WTC11 (cell line): ENCODE measurements at regions not wholly inside any gene's neighbourhood (a gene's known extent, or its start where the extent isn't known, plus 50 kb on each side); places are given as distances from the start of the nearest gene placed in this dataset.

Experiments
- ATAC-seq: fragments of 200-7000 bp; cut with Tn5 transposase; 2 replicates; pipeline ENCODE4 v1.10.0; 2021; ENCODE audit warnings: mild to moderate bottlenecking, moderate library complexity
- CTCF ChIA-PET: fragments of 300-600 bp; sonication (Branson Sonifier 250); formaldehyde crosslinking; loops from one replicate; lab custom pipeline; 2021; ENCODE audit warnings: antibody characterized with exemption; lab: Charles Lee
- POLR2A ChIA-PET: fragments of 350-600 bp; sonication (Branson Sonifier 250); formaldehyde crosslinking; loops from one replicate; lab custom pipeline; 2021; ENCODE audit warnings: antibody characterized with exemption; lab: Charles Lee
- DNase-seq: peaks from one replicate; pipeline ENCODE4 v3.0.0; 2021; ENCODE audit warnings: low spot score
- H3K27ac Mint-ChIP-seq: 2 replicates; pipeline ENCODE4 v1.8.0; 2021; ENCODE audit warnings: mixed read lengths
- H3K27me3 Mint-ChIP-seq: 2 replicates; pipeline ENCODE4 v1.8.0; 2021; ENCODE audit warnings: low read depth, mild to moderate bottlenecking, moderate library complexity, mixed read lengths
- H3K36me3 Mint-ChIP-seq: 2 replicates; pipeline ENCODE4 v1.8.0; 2021; ENCODE audit warnings: mixed read lengths
- H3K4me1 Mint-ChIP-seq: 2 replicates; pipeline ENCODE4 v1.8.0; 2022; ENCODE audit warnings: mixed read lengths
- H3K4me3 Mint-ChIP-seq: 2 replicates; pipeline ENCODE4 v1.8.0; 2021; ENCODE audit warnings: mild to moderate bottlenecking, moderate library complexity, mixed read lengths
- H3K9me3 Mint-ChIP-seq: 2 replicates; pipeline ENCODE4 v1.8.0; 2021; ENCODE audit warnings: mixed read lengths
- AFF4 ChIP-seq: sonication (generic); formaldehyde crosslinking; IDR thresholded peaks from 2 replicates; pipeline ENCODE4 v1.8.1; 2023; ENCODE audit warnings: mild to moderate bottlenecking, missing genetic modification reagents, borderline replicate concordance
- ATF1 ChIP-seq: sonication (generic); formaldehyde crosslinking; IDR thresholded peaks from 2 replicates; pipeline ENCODE4 v1.8.1; 2023; ENCODE audit warnings: mild to moderate bottlenecking, moderate library complexity, missing genetic modification reagents
- ETV6 ChIP-seq: sonication (generic); formaldehyde crosslinking; IDR thresholded peaks from 2 replicates; pipeline ENCODE4 v1.8.1; 2022; ENCODE audit warnings: mild to moderate bottlenecking, missing genetic modification reagents
- FOXP1 ChIP-seq: sonication (generic); formaldehyde crosslinking; IDR thresholded peaks from 2 replicates; pipeline ENCODE4 v1.8.0; 2022; ENCODE audit warnings: missing genetic modification reagents, mild to moderate bottlenecking, moderate library complexity, borderline replicate concordance
- GTF2I ChIP-seq: fragments of 250-450 bp; sonication (Bioruptor Pico); conservative IDR thresholded peaks from 2 replicates; pipeline ENCODE4 v1.4.0; 2021; ENCODE audit warnings: mild to moderate bottlenecking
- IRF2 ChIP-seq: sonication (generic); formaldehyde crosslinking; IDR thresholded peaks from 2 replicates; pipeline ENCODE4 v1.8.0; 2022; ENCODE audit warnings: low read depth, missing genetic modification reagents, borderline replicate concordance
- KAT7 ChIP-seq: sonication (generic); formaldehyde crosslinking; IDR thresholded peaks from 2 replicates; pipeline ENCODE4 v1.8.1; 2023; ENCODE audit warnings: missing genetic modification reagents, mild to moderate bottlenecking, borderline replicate concordance
- MLX ChIP-seq: sonication (generic); formaldehyde crosslinking; IDR thresholded peaks from 2 replicates; pipeline ENCODE4 v1.8.1; 2023; ENCODE audit warnings: mild to moderate bottlenecking, missing genetic modification reagents, moderate library complexity
- SMAD4 ChIP-seq: sonication (generic); formaldehyde crosslinking; IDR thresholded peaks from 2 replicates; pipeline ENCODE4 v1.8.0; 2022; ENCODE audit warnings: mild to moderate bottlenecking, missing genetic modification reagents
- SOX15 ChIP-seq: fragments of 250-450 bp; sonication (Bioruptor Pico); IDR thresholded peaks from 2 replicates; pipeline ENCODE4 v1.9.0; 2021; ENCODE audit warnings: mild to moderate bottlenecking
- STAT6 ChIP-seq: sonication (generic); formaldehyde crosslinking; conservative IDR thresholded peaks from 2 replicates; pipeline ENCODE4 v1.8.1; 2023; ENCODE audit warnings: mild to moderate bottlenecking, low read depth, missing genetic modification reagents, moderate library complexity
- ZNF121 ChIP-seq: sonication (generic); formaldehyde crosslinking; IDR thresholded peaks from 2 replicates; pipeline ENCODE4 v1.8.0; 2023; ENCODE audit warnings: missing genetic modification reagents
- ZNF219 ChIP-seq: sonication (generic); formaldehyde crosslinking; IDR thresholded peaks from 2 replicates; pipeline ENCODE4 v1.8.0; 2023; ENCODE audit warnings: missing genetic modification reagents, mild to moderate bottlenecking, borderline replicate concordance
- ZNF232 ChIP-seq: sonication (generic); formaldehyde crosslinking; IDR thresholded peaks from 2 replicates; pipeline ENCODE4 v1.8.0; 2022; ENCODE audit warnings: mild to moderate bottlenecking, missing genetic modification reagents
- ZNF396 ChIP-seq: fragments of 250-450 bp; sonication (Bioruptor Pico); IDR thresholded peaks from 2 replicates; pipeline ENCODE4 v1.8.0; 2021; ENCODE audit warnings: mild to moderate bottlenecking, moderate library complexity, borderline replicate concordance
- ZNF671 ChIP-seq: fragments of 250-450 bp; sonication (Bioruptor Pico); IDR thresholded peaks from 2 replicates; pipeline ENCODE4 v1.8.0; 2021; ENCODE audit warnings: mild to moderate bottlenecking
- TF ChIP-seq, protein P1 (sequence below): fragments of 200-600 bp; IDR thresholded peaks from 2 replicates; pipeline ENCODE4 v1.8.0; 2022; ENCODE audit warnings: antibody characterized with exemption
- TF ChIP-seq, protein P2 (sequence below): fragments of 250-450 bp; sonication (Bioruptor Pico); conservative IDR thresholded peaks from 2 replicates; pipeline ENCODE4 v1.9.0; 2021; ENCODE audit warnings: mild to moderate bottlenecking
- TF ChIP-seq, protein P3 (sequence below): sonication (generic); formaldehyde crosslinking; IDR thresholded peaks from 2 replicates; pipeline ENCODE4 v1.8.1; 2023; ENCODE audit warnings: mild to moderate bottlenecking, missing genetic modification reagents
- TF ChIP-seq, protein P4 (sequence below): sonication (generic); formaldehyde crosslinking; IDR thresholded peaks from 2 replicates; pipeline ENCODE4 v1.8.0; 2022; ENCODE audit warnings: mild to moderate bottlenecking, missing genetic modification reagents

GRCh38 chr4:81807386-81807785, 335.7 kb upstream of the RASGEF1B start:
- no peak overlapping the region for H3K4me3 Mint-ChIP-seq
- peaks cover 17% of the 10 kb centered on the region for H3K4me1 Mint-ChIP-seq
- no peaks in the 10 kb centered on the region for H3K9me3 Mint-ChIP-seq
- TF ChIP-seq ZNF121 (CRISPR knock-in tag) (no peak), IRF2 (CRISPR knock-in tag) (no peak), ZNF232 (CRISPR knock-in tag) (no peak), ZNF219 (no peak), SOX15 (CRISPR knock-in tag) (no peak)
- TF ChIP-seq, protein P1, sequence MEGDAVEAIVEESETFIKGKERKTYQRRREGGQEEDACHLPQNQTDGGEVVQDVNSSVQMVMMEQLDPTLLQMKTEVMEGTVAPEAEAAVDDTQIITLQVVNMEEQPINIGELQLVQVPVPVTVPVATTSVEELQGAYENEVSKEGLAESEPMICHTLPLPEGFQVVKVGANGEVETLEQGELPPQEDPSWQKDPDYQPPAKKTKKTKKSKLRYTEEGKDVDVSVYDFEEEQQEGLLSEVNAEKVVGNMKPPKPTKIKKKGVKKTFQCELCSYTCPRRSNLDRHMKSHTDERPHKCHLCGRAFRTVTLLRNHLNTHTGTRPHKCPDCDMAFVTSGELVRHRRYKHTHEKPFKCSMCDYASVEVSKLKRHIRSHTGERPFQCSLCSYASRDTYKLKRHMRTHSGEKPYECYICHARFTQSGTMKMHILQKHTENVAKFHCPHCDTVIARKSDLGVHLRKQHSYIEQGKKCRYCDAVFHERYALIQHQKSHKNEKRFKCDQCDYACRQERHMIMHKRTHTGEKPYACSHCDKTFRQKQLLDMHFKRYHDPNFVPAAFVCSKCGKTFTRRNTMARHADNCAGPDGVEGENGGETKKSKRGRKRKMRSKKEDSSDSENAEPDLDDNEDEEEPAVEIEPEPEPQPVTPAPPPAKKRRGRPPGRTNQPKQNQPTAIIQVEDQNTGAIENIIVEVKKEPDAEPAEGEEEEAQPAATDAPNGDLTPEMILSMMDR = no peak
- TF ChIP-seq, all 79 proteins: peak for 0
- Mint-ChIP-seq H3K36me3 (no peaks in the 10 kb centered on the region), H3K27me3 (no peaks in the 10 kb centered on the region), H3K27ac (no peak overlapping the region)
- no peak for DNase-seq
- POLR2A ChIA-PET = no interaction called here
- CTCF ChIA-PET = no interaction called here
- ATAC-seq = no peak

DNA sequence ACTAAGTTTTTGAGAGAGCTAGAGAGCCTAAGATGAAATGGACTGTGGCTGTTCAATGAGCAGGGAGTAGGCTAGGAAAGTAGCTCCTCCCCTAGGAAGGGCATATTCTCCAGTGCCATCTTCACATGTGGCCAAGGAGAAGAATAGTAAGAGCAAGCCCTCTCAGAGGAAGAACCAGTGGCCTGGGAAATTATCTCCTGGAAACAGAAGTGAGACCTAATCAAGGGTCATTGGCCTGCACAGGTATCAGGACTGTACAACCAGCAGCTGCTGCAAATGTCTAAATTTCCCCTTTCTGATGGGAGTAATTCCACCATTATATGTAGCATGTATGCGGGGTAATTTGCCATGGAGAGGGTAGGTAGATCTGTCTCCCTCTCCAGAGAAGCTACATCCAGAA, 334.8 kb upstream of the RASGEF1B start:
- Mint-ChIP-seq H3K36me3 (no peaks in the 10 kb centered on the region), H3K27me3 (no peaks in the 10 kb centered on the region), H3K27ac (no peak overlapping the region), H3K4me1 (peaks cover 21% of the 10 kb centered on the region), H3K4me3 (no peak overlapping the region), H3K9me3 (no peaks in the 10 kb centered on the region)
- POLR2A ChIA-PET = no interaction called here
- ATAC-seq = no peak
- CTCF ChIA-PET = interaction anchor here (0.6 kb wide), 1 partner anchor 445 kb away, joined by 3 read pairs; no protein-coding TSS in a partner anchor
- TF ChIP-seq, protein P2, sequence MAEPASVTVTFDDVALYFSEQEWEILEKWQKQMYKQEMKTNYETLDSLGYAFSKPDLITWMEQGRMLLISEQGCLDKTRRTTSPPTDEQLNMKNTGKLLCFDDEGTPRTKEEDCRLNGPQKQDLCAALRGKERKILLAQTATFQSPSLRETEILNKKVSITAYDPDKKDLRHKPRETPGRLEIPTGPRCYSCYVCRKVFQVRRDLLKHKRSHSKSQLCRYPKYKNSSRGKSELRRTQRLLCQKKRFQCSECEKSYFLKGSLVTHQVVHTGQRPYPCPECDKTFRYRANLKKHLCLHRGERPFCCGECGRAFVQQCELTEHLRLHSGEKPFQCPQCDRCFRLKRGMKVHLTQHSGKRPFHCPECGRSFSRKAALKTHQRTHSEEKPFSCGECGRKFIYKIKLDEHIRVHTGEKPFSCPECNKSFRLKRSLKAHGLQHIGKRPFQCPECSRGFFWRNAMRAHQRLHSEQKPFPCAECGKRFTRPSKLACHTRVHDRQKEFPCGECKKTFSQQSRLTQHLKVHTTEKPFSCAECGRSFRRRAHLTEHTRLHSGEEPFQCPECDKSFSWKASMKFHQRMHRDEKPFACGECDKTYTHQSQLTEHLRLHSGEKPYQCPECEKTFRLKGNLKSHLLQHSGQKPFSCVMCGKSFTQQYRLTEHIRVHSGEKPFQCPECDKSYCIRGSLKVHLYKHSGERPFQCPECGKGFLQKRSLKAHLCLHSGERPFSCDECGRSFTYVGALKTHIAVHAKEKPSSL (CRISPR knock-in tag) = no peak
- TF ChIP-seq, protein P3, sequence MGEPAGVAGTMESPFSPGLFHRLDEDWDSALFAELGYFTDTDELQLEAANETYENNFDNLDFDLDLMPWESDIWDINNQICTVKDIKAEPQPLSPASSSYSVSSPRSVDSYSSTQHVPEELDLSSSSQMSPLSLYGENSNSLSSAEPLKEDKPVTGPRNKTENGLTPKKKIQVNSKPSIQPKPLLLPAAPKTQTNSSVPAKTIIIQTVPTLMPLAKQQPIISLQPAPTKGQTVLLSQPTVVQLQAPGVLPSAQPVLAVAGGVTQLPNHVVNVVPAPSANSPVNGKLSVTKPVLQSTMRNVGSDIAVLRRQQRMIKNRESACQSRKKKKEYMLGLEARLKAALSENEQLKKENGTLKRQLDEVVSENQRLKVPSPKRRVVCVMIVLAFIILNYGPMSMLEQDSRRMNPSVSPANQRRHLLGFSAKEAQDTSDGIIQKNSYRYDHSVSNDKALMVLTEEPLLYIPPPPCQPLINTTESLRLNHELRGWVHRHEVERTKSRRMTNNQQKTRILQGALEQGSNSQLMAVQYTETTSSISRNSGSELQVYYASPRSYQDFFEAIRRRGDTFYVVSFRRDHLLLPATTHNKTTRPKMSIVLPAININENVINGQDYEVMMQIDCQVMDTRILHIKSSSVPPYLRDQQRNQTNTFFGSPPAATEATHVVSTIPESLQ (CRISPR knock-in tag) = no peak
- no peak for TF ChIP-seq ETV6
- no peak for TF ChIP-seq ZNF396
- no peak for TF ChIP-seq SMAD4 (CRISPR knock-in tag)
- TF ChIP-seq FOXP1 (CRISPR knock-in tag) = no peak
- no peak for TF ChIP-seq AFF4
- TF ChIP-seq MLX (CRISPR knock-in tag) = no peak
- TF ChIP-seq KAT7 (CRISPR knock-in tag) = no peak
- no peak for TF ChIP-seq STAT6
- TF ChIP-seq, protein P4, sequence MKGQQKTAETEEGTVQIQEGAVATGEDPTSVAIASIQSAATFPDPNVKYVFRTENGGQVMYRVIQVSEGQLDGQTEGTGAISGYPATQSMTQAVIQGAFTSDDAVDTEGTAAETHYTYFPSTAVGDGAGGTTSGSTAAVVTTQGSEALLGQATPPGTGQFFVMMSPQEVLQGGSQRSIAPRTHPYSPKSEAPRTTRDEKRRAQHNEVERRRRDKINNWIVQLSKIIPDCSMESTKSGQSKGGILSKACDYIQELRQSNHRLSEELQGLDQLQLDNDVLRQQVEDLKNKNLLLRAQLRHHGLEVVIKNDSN (CRISPR knock-in tag) = no peak
- no peak for TF ChIP-seq ATF1 (CRISPR knock-in tag)
- no peak for TF ChIP-seq GTF2I (CRISPR knock-in tag)
- no peak for TF ChIP-seq IRF2 (CRISPR knock-in tag)
- TF ChIP-seq ZNF671 (CRISPR knock-in tag) = no peak
- DNase-seq = no peak
